ENCODE measurements at regions not wholly inside any gene's neighbourhood (a gene's known extent, or its start where the extent isn't known, plus 50 kb on each side); places are given as distances from the start of the nearest gene placed in this dataset.

DNA sequence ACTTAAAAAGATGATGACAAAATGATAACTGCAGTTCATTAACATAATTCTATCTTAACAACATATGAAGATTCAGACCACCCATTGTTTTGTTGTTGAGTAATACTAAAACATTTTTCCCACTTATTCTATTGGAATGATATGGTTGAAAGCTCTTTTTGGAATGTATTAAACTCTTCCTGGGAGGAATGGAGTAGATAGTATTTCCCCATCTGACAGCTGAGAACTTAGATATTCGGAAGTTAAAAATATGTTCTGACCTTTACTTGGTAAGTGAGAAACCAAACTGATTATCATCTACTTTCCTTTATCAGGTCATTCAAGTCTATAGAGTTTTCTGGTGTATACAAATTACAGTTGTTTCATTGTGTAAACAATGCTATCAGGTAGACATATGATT, 452.9 kb downstream of the CSNK1G3 start:
- CTCF ChIA-PET: interaction anchor here (0.8 kb wide), 1 partner anchor 9 kb away, joined by 3 read pairs; no protein-coding TSS in a partner anchor
- TF ChIP-seq GATA2 (IDR thresholded peaks at IDR 0.05; ENCODE audit: insufficient read depth, insufficient read length, low read depth, low read length): no peak
- TF ChIP-seq EZH2 (IDR thresholded peaks at IDR 0.05; ENCODE audit: borderline replicate concordance, low read depth, low read length, severe bottlenecking): no peak
- TF ChIP-seq, protein P1, sequence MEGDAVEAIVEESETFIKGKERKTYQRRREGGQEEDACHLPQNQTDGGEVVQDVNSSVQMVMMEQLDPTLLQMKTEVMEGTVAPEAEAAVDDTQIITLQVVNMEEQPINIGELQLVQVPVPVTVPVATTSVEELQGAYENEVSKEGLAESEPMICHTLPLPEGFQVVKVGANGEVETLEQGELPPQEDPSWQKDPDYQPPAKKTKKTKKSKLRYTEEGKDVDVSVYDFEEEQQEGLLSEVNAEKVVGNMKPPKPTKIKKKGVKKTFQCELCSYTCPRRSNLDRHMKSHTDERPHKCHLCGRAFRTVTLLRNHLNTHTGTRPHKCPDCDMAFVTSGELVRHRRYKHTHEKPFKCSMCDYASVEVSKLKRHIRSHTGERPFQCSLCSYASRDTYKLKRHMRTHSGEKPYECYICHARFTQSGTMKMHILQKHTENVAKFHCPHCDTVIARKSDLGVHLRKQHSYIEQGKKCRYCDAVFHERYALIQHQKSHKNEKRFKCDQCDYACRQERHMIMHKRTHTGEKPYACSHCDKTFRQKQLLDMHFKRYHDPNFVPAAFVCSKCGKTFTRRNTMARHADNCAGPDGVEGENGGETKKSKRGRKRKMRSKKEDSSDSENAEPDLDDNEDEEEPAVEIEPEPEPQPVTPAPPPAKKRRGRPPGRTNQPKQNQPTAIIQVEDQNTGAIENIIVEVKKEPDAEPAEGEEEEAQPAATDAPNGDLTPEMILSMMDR (IDR thresholded peaks at IDR 0.05; ENCODE audit: extremely low read depth in 1 of 2, insufficient read depth in 1 of 2, low read depth in 1 of 2, low read length in 2 of 2): no peak
- Histone ChIP-seq H3K9ac (replicated peaks; ENCODE audit: extremely low read depth, insufficient read depth, low read length) (no peak overlapping the region), H3K79me2 (ENCODE audit: control insufficient read depth, insufficient read depth, low read length) (no peaks in the 10 kb centered on the region), H3K36me3 (ENCODE audit: control insufficient read depth in 2 of 2, extremely low read depth in 1 of 2, insufficient read depth in 2 of 2, low read length in 2 of 2) (no peaks in the 10 kb centered on the region), H3K4me3 (replicated peaks in 1 of 3; ENCODE audit: insufficient read depth in 1 of 3, low read depth in 1 of 3, low read length in 3 of 3) (no peak overlapping the region), H3K9me1 (replicated peaks; ENCODE audit: control insufficient read depth, extremely low read depth, insufficient read depth, low read length) (no peaks in the 10 kb centered on the region), H3K27me3 (ENCODE audit: control insufficient read depth in 2 of 2, insufficient read depth in 2 of 2, low read length in 2 of 2) (no peaks in the 10 kb centered on the region), H3K9me3 (replicated peaks; ENCODE audit: control insufficient read depth, insufficient read depth, low read length) (no peaks in the 10 kb centered on the region), H3K4me1 (ENCODE audit: control insufficient read depth, extremely low read depth, insufficient read depth, low read length) (no peaks in the 10 kb centered on the region), H2AFZ (ENCODE audit: low read depth, low read length) (no peak overlapping the region), H3K4me2 (ENCODE audit: insufficient read depth, low read length) (no peak overlapping the region), H3K27ac (ENCODE audit: insufficient read depth, low read depth, low read length) (no peak overlapping the region), H4K20me1 (replicated peaks; ENCODE audit: control insufficient read depth, extremely low read depth, insufficient read depth, low read length) (no peaks in the 10 kb centered on the region)
- FAIRE-seq (no peak), DNase-seq (ENCODE audit: low read depth, low spot score) (no peak)
- POLR2A ChIA-PET: no interaction called here
- dilution Hi-C loops (cut with MboI; ENCODE audit: extremely low pct_ligation_motif_present, low sequenced_read_pairs) (no loop called here), intact Hi-C loops (cut with micrococcal nuclease) (no loop called here)
- BruUV-seq (replicated peaks): no TSS peak

DNA sequence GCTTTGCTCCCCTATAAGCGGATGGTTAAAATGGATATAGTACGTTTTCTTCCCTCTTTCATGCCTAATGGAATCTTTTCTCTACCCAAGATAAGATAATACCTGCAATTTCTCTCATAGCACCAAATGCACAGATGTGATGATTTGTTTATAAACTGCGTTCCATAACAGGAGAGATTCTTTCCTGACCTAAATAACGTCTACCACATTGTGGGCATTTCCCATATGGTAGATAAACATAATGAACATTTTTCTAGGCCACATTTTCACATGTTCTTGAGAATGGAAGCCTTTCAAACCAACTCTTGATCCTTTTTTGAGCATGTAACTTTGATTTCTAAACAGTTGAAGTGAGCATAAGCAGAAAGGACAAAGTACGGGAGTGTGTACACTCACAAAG, 448.5 kb downstream of the CSNK1G3 start:
- no peak for FAIRE-seq
- BruUV-seq (replicated peaks): no TSS peak
- H3K79me2 ChIP-seq (ENCODE audit: control insufficient read depth, insufficient read depth, low read length): no peaks in the 10 kb centered on the region

More for the DNA sequence above, 448.5 kb downstream of the CSNK1G3 start:
- no peak overlapping the region for H3K27ac ChIP-seq (ENCODE audit: insufficient read depth, low read depth, low read length)
- CTCF ChIA-PET: no interaction called here
- no peaks in the 10 kb centered on the region for H3K27me3 ChIP-seq (ENCODE audit: control insufficient read depth in 2 of 2, insufficient read depth in 2 of 2, low read length in 2 of 2)
- H3K4me3 ChIP-seq (replicated peaks in 1 of 3; ENCODE audit: insufficient read depth in 1 of 3, low read depth in 1 of 3, low read length in 3 of 3): no peak overlapping the region
- no peaks in the 10 kb centered on the region for H3K9me3 ChIP-seq (replicated peaks; ENCODE audit: control insufficient read depth, insufficient read depth, low read length)
- H3K4me1 ChIP-seq (ENCODE audit: control insufficient read depth, extremely low read depth, insufficient read depth, low read length): no peaks in the 10 kb centered on the region
- H2AFZ ChIP-seq (ENCODE audit: low read depth, low read length): no peak overlapping the region
- no peak overlapping the region for H3K9ac ChIP-seq (replicated peaks; ENCODE audit: extremely low read depth, insufficient read depth, low read length)
- intact Hi-C loops (cut with micrococcal nuclease) (no loop called here), dilution Hi-C loops (cut with MboI; ENCODE audit: extremely low pct_ligation_motif_present, low sequenced_read_pairs) (no loop called here)
- H3K4me2 ChIP-seq (ENCODE audit: insufficient read depth, low read length): no peak overlapping the region
- H3K9me1 ChIP-seq (replicated peaks; ENCODE audit: control insufficient read depth, extremely low read depth, insufficient read depth, low read length): no peaks in the 10 kb centered on the region
- no peak for DNase-seq (ENCODE audit: low read depth, low spot score)
- H4K20me1 ChIP-seq (replicated peaks; ENCODE audit: control insufficient read depth, extremely low read depth, insufficient read depth, low read length): no peaks in the 10 kb centered on the region
- POLR2A ChIA-PET: no interaction called here
- no peaks in the 10 kb centered on the region for H3K36me3 ChIP-seq (ENCODE audit: control insufficient read depth in 2 of 2, extremely low read depth in 1 of 2, insufficient read depth in 2 of 2, low read length in 2 of 2)
- TF ChIP-seq GATA2 (IDR thresholded peaks at IDR 0.05; ENCODE audit: insufficient read depth, insufficient read length, low read depth, low read length) (no peak), EZH2 (IDR thresholded peaks at IDR 0.05; ENCODE audit: borderline replicate concordance, low read depth, low read length, severe bottlenecking) (no peak), FOS (IDR thresholded peaks at IDR 0.05; ENCODE audit: borderline replicate concordance, insufficient read depth, low read length) (no peak), JUN (IDR thresholded peaks at IDR 0.05; ENCODE audit: borderline replicate concordance, insufficient read depth, insufficient read length, low read depth) (no peak), POLR2A (IDR thresholded peaks at IDR 0.05; ENCODE audit: low read depth, low read length) (no peak), MYC (IDR thresholded peaks at IDR 0.05; ENCODE audit: low read depth, low read length) (no peak), POLR2AphosphoS5 (IDR thresholded peaks at IDR 0.05; ENCODE audit: insufficient read depth, low read depth, low read length) (no peak)
- TF ChIP-seq, protein P1 (IDR thresholded peaks at IDR 0.05; ENCODE audit: extremely low read depth in 1 of 2, insufficient read depth in 1 of 2, low read depth in 1 of 2, low read length in 2 of 2): no peak
- TF ChIP-seq, protein P2, sequence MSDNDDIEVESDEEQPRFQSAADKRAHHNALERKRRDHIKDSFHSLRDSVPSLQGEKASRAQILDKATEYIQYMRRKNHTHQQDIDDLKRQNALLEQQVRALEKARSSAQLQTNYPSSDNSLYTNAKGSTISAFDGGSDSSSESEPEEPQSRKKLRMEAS (IDR thresholded peaks at IDR 0.05; ENCODE audit: insufficient read depth, insufficient read length): no peak

Data from endothelial cell of umbilical vein (primary cell).